Peyer's patch (tissue), 4 donors: ENCODE measurements at regions not wholly inside any gene's neighbourhood (a gene's known extent, or its start where the extent isn't known, plus 50 kb on each side); places are given as distances from the start of the nearest gene placed in this dataset.

Experiments
- POLR2A ChIP-seq, 2 donors: fragments of 450-650 bp; IDR thresholded peaks; one replicate each; pipeline ENCODE4 v1.5.1; 2017; ENCODE audit warnings: antibody characterized with exemption in 2 of 2, mild to moderate bottlenecking in 2 of 2, moderate library complexity in 2 of 2
- TF ChIP-seq, protein P1 (sequence below), 6 experiments: fragments of 450-650 bp in 4 of 6; fragments of 200-600 bp in 2 of 6; sonication (generic) in 1 of 6; IDR thresholded peaks; one replicate each; pipeline ENCODE4 v1.5.1; 2017 to 2019; ENCODE audit warnings: antibody characterized with exemption in 6 of 6, mild to moderate bottlenecking in 3 of 6, moderate library complexity in 1 of 6

DNA sequence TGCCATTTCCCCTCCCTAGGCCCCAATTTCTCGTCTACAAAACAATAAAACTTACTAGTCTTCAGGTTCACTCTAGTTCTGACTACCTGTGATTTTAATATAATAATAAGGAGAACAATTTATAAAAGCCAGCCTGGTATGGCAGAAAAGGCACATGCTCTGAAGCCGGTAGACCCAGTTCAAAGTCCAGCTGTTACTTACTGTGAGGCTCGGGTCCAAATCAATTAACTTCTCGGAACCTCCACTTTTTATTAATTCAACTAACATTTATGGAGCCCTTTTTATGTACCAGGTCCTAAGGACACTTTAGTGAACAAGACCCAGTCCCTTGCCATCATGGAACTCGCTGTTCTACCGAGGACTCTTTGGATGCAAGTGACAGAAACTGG lies 53.8 kb upstream of the SMAD3 start:
- TF ChIP-seq, protein P1, sequence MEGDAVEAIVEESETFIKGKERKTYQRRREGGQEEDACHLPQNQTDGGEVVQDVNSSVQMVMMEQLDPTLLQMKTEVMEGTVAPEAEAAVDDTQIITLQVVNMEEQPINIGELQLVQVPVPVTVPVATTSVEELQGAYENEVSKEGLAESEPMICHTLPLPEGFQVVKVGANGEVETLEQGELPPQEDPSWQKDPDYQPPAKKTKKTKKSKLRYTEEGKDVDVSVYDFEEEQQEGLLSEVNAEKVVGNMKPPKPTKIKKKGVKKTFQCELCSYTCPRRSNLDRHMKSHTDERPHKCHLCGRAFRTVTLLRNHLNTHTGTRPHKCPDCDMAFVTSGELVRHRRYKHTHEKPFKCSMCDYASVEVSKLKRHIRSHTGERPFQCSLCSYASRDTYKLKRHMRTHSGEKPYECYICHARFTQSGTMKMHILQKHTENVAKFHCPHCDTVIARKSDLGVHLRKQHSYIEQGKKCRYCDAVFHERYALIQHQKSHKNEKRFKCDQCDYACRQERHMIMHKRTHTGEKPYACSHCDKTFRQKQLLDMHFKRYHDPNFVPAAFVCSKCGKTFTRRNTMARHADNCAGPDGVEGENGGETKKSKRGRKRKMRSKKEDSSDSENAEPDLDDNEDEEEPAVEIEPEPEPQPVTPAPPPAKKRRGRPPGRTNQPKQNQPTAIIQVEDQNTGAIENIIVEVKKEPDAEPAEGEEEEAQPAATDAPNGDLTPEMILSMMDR (IDR thresholded peaks at IDR 0.05): no peak
- TF ChIP-seq POLR2A (IDR thresholded peaks at IDR 0.05): no peak
